Naive thymus-derived CD8-positive, alpha-beta T cell (primary cell): ENCODE measurements at regions not wholly inside any gene's neighbourhood (a gene's known extent, or its start where the extent isn't known, plus 50 kb on each side); places are given as distances from the start of the nearest gene placed in this dataset.

Experiments
- ATAC-seq, 2 donors: fragments of 150-1000 bp; cut with Tn5 transposase in 1 of 2; sonication (Bioruptor Pico), chemical (Tn5 transposase) in 1 of 2; 1 replicate in 1 of 2; 2 replicates in 1 of 2; pipeline ENCODE4 v1.10.0; 2021; ENCODE audit warnings: mild to moderate bottlenecking in 2 of 2, moderate library complexity in 2 of 2
- POLR2A ChIA-PET: fragments of 350-600 bp; sonication (Branson Sonifier 250); formaldehyde crosslinking; loops from one replicate; lab custom pipeline; 2021; ENCODE audit warnings: antibody characterized with exemption; lab: Charles Lee
- DNase-seq, 10 donors: peaks; one replicate each; pipeline versions ENCODE4 v3.0.0 to v3.0.0-alpha.2; 2020 to 2022
- H3K27ac Mint-ChIP-seq, 10 donors: one replicate each; pipeline ENCODE4 v1.8.0; 2020 to 2022; ENCODE audit warnings: mild to moderate bottlenecking in 10 of 10, mixed read lengths in 10 of 10, moderate library complexity in 4 of 10, inconsistent platforms in 1 of 10
- H3K27me3 Mint-ChIP-seq, 5 donors: one replicate each; pipeline ENCODE4 v1.8.0; 2021 to 2022; ENCODE audit warnings: mixed read lengths in 5 of 5
- H3K36me3 Mint-ChIP-seq, 3 donors: one replicate each; pipeline ENCODE4 v1.8.0; 2020 to 2022; ENCODE audit warnings: mixed read lengths in 3 of 3, mild to moderate bottlenecking in 2 of 3, inconsistent platforms in 1 of 3
- H3K4me1 Mint-ChIP-seq, 4 donors: one replicate each; pipeline ENCODE4 v1.8.0; 2021 to 2022; ENCODE audit warnings: mixed read lengths in 4 of 4
- H3K4me3 Mint-ChIP-seq, 10 donors: one replicate each; pipeline ENCODE4 v1.8.0; 2020 to 2022; ENCODE audit warnings: mild to moderate bottlenecking in 10 of 10, mixed read lengths in 10 of 10, moderate library complexity in 6 of 10, inconsistent platforms in 1 of 10
- H3K9me3 Mint-ChIP-seq, 9 donors: one replicate each; pipeline ENCODE4 v1.8.0; 2020 to 2022; ENCODE audit warnings: mixed read lengths in 9 of 9, mild to moderate bottlenecking in 3 of 9, inconsistent platforms in 1 of 9, moderate library complexity in 1 of 9

DNA sequence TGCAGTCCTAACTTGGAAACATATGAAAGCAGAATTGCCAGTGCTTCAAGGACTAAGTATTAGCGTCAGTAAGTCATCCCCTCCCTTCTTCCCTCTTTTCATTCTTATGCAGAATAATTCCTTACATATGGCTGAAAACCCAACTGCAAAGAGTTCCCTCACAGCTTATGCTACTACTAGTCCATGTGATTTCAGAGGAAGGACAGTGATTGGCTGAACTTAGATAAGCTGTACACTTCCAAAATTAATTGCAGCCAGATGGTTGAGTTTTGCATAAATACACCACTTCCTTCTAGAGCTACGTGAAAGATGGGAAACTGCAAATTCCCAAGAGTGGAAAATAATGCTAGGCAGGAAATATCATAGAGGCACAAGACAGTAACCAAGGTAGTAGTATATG lies 730.4 kb downstream of the OLFM4 start:
- DNase-seq: no peak
- no peak for ATAC-seq

DNA sequence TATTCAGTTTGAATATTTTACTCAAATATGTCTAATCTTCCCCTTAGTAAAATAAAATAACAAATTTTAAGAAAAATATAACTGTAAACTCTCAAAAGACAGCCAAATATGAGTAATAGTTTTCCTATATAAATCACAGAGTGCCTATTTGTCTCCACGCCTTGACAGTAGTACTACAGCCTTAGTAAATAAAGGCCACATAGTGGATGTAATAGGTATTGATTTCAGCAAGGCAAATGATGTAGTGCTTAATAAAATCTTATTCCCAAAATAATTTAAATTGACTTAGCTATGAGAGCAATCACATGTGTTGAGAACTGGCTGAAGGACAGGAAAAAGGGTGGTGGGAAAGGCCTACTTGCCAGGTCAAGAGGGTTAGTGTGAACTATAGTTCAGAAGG lies 747.2 kb downstream of the OLFM4 start:
- no peaks in the 10 kb centered on the region for H3K27me3 Mint-ChIP-seq
- no peak for DNase-seq
- no peaks in the 10 kb centered on the region for H3K4me1 Mint-ChIP-seq
- POLR2A ChIA-PET: no interaction called here
- H3K27ac Mint-ChIP-seq: no peak overlapping the region
- ATAC-seq: no peak
- H3K36me3 Mint-ChIP-seq: no peaks in the 10 kb centered on the region
- H3K9me3 Mint-ChIP-seq: peaks cover 0 to 12% (median 2%) of the 10 kb centered on the region in 9 donors
- H3K4me3 Mint-ChIP-seq: no peak overlapping the region

More for the DNA sequence above, 730.4 kb downstream of the OLFM4 start:
- peaks cover 3 to 18% (median 8%) of the 10 kb centered on the region in 9 donors for H3K9me3 Mint-ChIP-seq
- no peak overlapping the region for H3K27ac Mint-ChIP-seq
- POLR2A ChIA-PET: no interaction called here
- no peaks in the 10 kb centered on the region for H3K36me3 Mint-ChIP-seq
- peaks cover 0 to 2% (median 0%) of the 10 kb centered on the region in 5 donors for H3K27me3 Mint-ChIP-seq
- peaks cover 0 to 2% (median 0%) of the 10 kb centered on the region in 4 donors for H3K4me1 Mint-ChIP-seq
- H3K4me3 Mint-ChIP-seq: no peak overlapping the region

DNA sequence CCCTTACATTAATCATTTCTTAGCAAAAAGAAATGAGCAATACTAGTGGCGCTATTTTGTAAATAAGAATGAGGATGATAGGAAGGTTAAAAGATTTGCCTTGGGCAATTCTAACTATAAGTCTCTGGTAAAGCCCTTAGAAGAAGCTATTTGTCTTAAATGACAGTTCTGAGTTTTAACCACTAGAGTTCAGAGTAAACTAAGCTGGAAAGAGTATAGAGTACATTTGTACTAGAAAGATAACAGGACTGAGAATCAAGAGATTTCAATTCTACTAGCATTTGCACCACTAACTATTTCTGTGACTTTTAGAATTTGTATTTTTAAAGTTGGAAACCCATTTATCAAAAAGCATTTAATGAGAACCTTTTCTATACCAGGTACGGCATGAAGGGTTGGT lies 750.3 kb downstream of the OLFM4 start:
- ATAC-seq: no peak
- no peaks in the 10 kb centered on the region for H3K27me3 Mint-ChIP-seq
- no peaks in the 10 kb centered on the region for H3K36me3 Mint-ChIP-seq
- peaks cover 2 to 7% (median 5%) of the 10 kb centered on the region in 4 donors for H3K4me1 Mint-ChIP-seq
- POLR2A ChIA-PET: no interaction called here
- no peak overlapping the region for H3K4me3 Mint-ChIP-seq
- H3K27ac Mint-ChIP-seq: no peak overlapping the region
- H3K9me3 Mint-ChIP-seq: peaks cover 0 to 7% (median 0%) of the 10 kb centered on the region in 9 donors
- no peak for DNase-seq

DNA sequence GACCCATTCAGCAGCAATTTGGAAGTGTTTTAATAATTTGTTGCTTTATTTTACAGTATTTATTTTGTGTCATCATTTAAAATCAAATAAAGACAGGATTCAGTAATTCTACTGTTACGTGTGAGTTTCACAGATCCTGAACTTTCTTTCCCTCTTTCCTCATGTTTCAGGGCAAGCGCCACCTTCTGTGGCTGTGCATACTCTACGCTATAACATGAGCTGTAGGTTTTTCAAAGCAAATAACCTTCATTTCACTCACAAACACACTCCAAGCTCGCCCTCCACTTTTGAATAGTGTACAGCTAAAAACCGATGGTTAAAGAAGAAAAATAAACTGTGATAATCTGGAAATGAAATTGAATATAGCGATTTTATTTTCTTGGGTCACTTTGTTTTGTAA lies 753.3 kb downstream of the OLFM4 start:
- ATAC-seq (no peak), DNase-seq (no peak)
- Mint-ChIP-seq H3K4me1 (peaks cover 2 to 7% (median 5%) of the 10 kb centered on the region in 4 donors), H3K36me3 (no peaks in the 10 kb centered on the region), H3K4me3 (no peak overlapping the region), H3K27ac (no peak overlapping the region), H3K9me3 (peaks cover 0 to 5% (median 0%) of the 10 kb centered on the region in 9 donors), H3K27me3 (peaks cover 0 to 4% (median 0%) of the 10 kb centered on the region in 5 donors)
- POLR2A ChIA-PET: no interaction called here

DNA sequence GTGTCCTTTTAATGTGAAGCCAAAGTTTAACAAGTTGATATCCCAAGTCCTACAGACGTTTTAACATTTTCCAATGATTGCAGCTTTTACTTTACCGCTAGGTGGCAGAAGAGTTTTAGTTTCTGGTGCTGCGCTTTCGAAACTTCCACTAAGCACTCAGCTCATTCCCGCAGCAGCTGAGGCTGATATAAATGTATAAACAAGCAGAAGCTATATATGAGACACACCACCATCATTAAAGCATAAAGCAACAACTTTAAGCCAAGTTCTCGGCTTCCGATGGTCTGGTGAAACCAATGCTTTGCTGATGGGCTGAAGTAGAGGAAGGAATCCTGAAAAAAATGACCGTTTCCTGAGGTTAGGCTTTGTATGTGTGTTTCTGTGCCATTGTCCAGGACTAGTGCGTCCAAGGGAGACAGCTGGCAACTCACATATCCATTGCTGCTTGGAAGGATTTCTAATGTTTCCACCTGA lies 753.9 kb downstream of the OLFM4 start:
- Mint-ChIP-seq H3K27ac (peak overlapping the region in 1 of 10 donors; percentile 15), H3K4me3 (peak overlapping the region in 7 of 10 donors; percentile 12 to 45 (median 19)), H3K36me3 (no peaks in the 10 kb centered on the region), H3K9me3 (peaks cover 0 to 5% (median 0%) of the 10 kb centered on the region in 9 donors), H3K27me3 (peaks cover 0 to 4% (median 0%) of the 10 kb centered on the region in 5 donors), H3K4me1 (peaks cover 2 to 7% (median 5%) of the 10 kb centered on the region in 4 donors)
- POLR2A ChIA-PET: no interaction called here
- peak in 3 of 10 donors; percentile 2 to 6 (median 5) for DNase-seq
- ATAC-seq: no peak

GRCh38 chr13:53783471-53783870 lies 754.9 kb downstream of the OLFM4 start:
- Mint-ChIP-seq H3K27me3 (peaks cover 0 to 4% (median 0%) of the 10 kb centered on the region in 5 donors), H3K36me3 (no peaks in the 10 kb centered on the region), H3K27ac (no peak overlapping the region), H3K9me3 (peaks cover 0 to 5% (median 0%) of the 10 kb centered on the region in 9 donors), H3K4me1 (peaks cover 2 to 7% (median 5%) of the 10 kb centered on the region in 4 donors), H3K4me3 (no peak overlapping the region)
- POLR2A ChIA-PET: no interaction called here
- no peak for DNase-seq
- no peak for ATAC-seq

DNA sequence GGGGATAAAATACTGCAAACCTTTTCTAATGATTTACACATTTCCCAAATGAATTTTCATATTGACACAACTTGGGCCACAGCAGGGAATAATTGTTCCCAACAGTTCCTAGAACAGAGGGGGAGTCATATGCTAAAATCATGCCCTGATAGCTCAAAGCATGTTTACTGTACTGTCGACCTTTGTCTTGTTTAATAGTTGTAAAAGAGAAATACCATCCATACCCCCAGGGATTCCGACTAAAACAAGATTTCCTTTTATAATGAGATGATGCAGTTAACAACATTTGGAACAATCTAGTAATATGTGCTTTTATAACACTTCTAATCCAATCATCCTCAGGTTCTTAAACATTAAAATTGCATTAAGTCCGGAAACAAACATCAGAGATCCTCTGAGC lies 759.7 kb downstream of the OLFM4 start:
- Mint-ChIP-seq H3K36me3 (no peaks in the 10 kb centered on the region), H3K4me1 (no peaks in the 10 kb centered on the region), H3K9me3 (peaks cover 0 to 6% (median 0%) of the 10 kb centered on the region in 9 donors), H3K4me3 (no peak overlapping the region), H3K27me3 (peaks cover 0 to 4% (median 0%) of the 10 kb centered on the region in 5 donors), H3K27ac (no peak overlapping the region)
- DNase-seq: no peak
- no peak for ATAC-seq
- POLR2A ChIA-PET: no interaction called here

DNA sequence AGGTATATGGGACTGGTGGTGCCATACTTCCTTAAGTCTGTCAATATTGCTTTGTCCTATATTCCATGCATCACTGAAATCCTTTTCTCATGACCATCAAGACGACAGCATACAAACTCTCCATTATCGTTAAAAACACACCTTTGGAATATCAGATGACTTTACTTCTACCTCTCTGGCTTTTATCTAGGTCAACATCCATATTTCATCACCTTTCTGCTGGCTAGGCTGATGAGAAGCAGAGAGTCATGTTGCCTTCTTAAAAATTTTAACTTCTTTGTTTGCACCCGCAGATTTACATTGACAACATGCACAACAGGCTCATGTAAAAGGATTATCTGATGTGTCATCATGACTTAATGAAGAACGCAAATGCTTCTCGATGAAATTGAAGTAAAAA lies 771.4 kb downstream of the OLFM4 start:
- POLR2A ChIA-PET: no interaction called here
- Mint-ChIP-seq H3K36me3 (no peaks in the 10 kb centered on the region), H3K9me3 (peaks cover 0 to 24% (median 7%) of the 10 kb centered on the region in 9 donors), H3K27me3 (no peaks in the 10 kb centered on the region), H3K4me1 (no peaks in the 10 kb centered on the region), H3K27ac (no peak overlapping the region), H3K4me3 (no peak overlapping the region)
- DNase-seq (no peak), ATAC-seq (no peak)

GRCh38 chr13:53807251-53807834 lies 778.7 kb downstream of the OLFM4 start:
- H3K4me1 Mint-ChIP-seq: no peaks in the 10 kb centered on the region
- H3K4me3 Mint-ChIP-seq: no peak overlapping the region
- H3K27me3 Mint-ChIP-seq: no peaks in the 10 kb centered on the region
- H3K27ac Mint-ChIP-seq: no peak overlapping the region
- ATAC-seq (no peak), DNase-seq (no peak)
- H3K36me3 Mint-ChIP-seq: no peaks in the 10 kb centered on the region
- POLR2A ChIA-PET: no interaction called here
- peaks cover 0 to 20% (median 3%) of the 10 kb centered on the region in 9 donors for H3K9me3 Mint-ChIP-seq

DNA sequence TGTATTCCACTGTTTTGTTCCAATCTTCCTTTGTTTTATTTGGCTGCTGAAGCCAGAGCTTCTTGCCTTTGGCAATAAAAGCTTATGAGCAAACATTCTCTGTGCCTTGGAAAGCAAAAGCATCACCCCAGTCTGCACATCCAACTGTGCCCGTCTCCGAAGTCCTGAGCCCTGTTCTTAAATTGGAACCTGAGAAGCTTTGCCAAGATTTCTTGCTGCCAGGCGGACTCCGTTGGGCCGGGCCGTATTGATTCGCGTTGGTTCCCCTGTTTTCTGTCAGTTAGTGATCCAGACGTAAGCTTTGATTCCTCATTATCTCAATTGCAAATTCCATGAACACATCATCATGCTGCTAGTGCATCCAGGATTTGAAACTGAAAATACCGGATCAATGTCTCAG lies 793.0 kb downstream of the OLFM4 start:
- Mint-ChIP-seq H3K27me3 (no peaks in the 10 kb centered on the region), H3K36me3 (no peaks in the 10 kb centered on the region), H3K4me1 (no peaks in the 10 kb centered on the region), H3K9me3 (peaks cover 0 to 18% (median 2%) of the 10 kb centered on the region in 9 donors), H3K27ac (no peak overlapping the region), H3K4me3 (no peak overlapping the region)
- DNase-seq (no peak), ATAC-seq (no peak)
- POLR2A ChIA-PET: no interaction called here

GRCh38 chr13:53822136-53822535 lies 793.5 kb downstream of the OLFM4 start:
- Mint-ChIP-seq H3K36me3 (no peaks in the 10 kb centered on the region), H3K27ac (no peak overlapping the region), H3K27me3 (no peaks in the 10 kb centered on the region), H3K4me1 (no peaks in the 10 kb centered on the region), H3K9me3 (peaks cover 0 to 18% (median 2%) of the 10 kb centered on the region in 9 donors), H3K4me3 (no peak overlapping the region)
- DNase-seq (no peak), ATAC-seq (no peak)
- POLR2A ChIA-PET: no interaction called here

DNA sequence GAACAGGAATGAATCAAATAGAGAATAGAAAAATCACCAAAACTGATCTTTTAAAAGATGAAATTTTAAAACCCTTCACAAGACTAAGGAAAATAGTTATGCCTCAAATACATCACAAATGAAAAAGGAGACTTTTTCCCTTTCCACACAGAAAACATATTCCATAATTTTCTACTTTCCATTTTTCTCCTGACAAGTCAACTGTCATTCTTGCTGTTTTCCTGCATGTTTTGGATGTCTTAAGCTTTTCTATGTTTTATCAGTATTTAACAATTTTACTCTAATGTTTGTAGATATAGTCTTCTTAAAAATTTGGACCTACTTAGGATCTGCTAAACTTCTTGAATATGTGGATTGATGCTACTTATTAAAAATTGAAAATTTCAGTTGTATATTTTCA lies 810.8 kb downstream of the OLFM4 start:
- DNase-seq (no peak), ATAC-seq (no peak)
- no peak overlapping the region for H3K4me3 Mint-ChIP-seq
- no peaks in the 10 kb centered on the region for H3K27me3 Mint-ChIP-seq
- H3K4me1 Mint-ChIP-seq: no peaks in the 10 kb centered on the region
- peaks cover 0 to 28% (median 9%) of the 10 kb centered on the region in 9 donors for H3K9me3 Mint-ChIP-seq
- H3K27ac Mint-ChIP-seq: no peak overlapping the region
- H3K36me3 Mint-ChIP-seq: no peaks in the 10 kb centered on the region
- POLR2A ChIA-PET: no interaction called here

DNA sequence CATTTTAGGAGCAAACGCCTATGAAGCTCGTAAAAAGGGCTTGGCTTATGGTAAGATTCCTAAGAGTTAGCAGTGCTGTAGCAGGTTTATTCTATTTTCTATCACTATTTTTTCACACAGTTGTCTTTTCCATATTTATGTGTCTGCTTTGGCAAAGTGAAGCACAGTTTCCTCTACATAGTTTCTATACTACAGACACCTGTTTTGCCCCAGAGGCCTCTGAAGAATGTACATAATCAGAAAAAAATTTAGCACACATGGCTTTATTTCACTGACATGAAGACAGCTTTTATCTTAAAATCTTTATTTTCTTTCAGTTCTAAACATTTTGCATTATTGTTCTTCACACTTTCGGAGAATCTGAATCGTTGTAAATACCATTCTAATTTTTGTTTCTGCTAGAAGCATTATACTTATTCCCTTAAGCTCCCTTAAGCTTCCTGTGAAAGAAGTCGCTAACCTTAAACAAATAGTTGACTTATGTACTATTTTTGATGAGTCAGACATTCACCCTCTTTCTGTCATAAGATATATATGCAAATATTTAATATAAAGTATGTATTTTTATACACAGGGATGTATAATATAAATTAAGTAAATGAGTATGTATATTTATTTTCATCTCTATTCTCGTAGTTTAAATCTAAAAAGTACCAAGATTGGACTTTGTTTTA lies 816.0 kb downstream of the OLFM4 start:
- Mint-ChIP-seq H3K36me3 (no peaks in the 10 kb centered on the region), H3K4me3 (no peak overlapping the region), H3K4me1 (no peaks in the 10 kb centered on the region), H3K27ac (no peak overlapping the region), H3K27me3 (no peaks in the 10 kb centered on the region), H3K9me3 (peaks cover 0 to 16% (median 11%) of the 10 kb centered on the region in 9 donors)
- ATAC-seq (no peak), DNase-seq (no peak)
- POLR2A ChIA-PET: no interaction called here
